GM12891 (cell line): ENCODE measurements at regions not wholly inside any gene's neighbourhood (a gene's known extent, or its start where the extent isn't known, plus 50 kb on each side); places are given as distances from the start of the nearest gene placed in this dataset.

ENCODE experiments used
- DNase-seq: peaks from one replicate; pipeline ENCODE4 v3.0.0; 2011; ENCODE audit warnings: low spot score; ENCODE audit not compliant: insufficient read length
- FAIRE-seq: peaks from 2 replicates; lab custom pipeline; 2011; peaks lifted over from hg19 to GRCh38; lab: Jason Lieb, UNC
- PAX5 ChIP-seq: IDR thresholded peaks from 2 replicates; pipeline ENCODE4 v1.6.1; 2011; ENCODE audit warnings: low read length, moderate library complexity, mild to moderate bottlenecking; ENCODE audit not compliant: insufficient read depth, severe bottlenecking
- POLR2A ChIP-seq: IDR thresholded peaks from 2 replicates; pipeline ENCODE4 v1.6.1; 2011; ENCODE audit warnings: low read depth, low read length, control low read depth
- POLR2AphosphoS5 ChIP-seq: IDR thresholded peaks from 2 replicates; pipeline ENCODE4 v1.6.1; 2011; ENCODE audit warnings: low read depth, low read length, control low read depth
- POU2F2 ChIP-seq: IDR thresholded peaks from 2 replicates; pipeline ENCODE4 v1.6.1; 2011; ENCODE audit warnings: low read depth, mild to moderate bottlenecking, control low read depth, low read length, moderate library complexity
- SPI1 ChIP-seq: IDR thresholded peaks from 2 replicates; pipeline ENCODE4 v1.6.1; 2011; ENCODE audit warnings: low read depth, low read length, control low read depth
- TAF1 ChIP-seq: IDR thresholded peaks from 2 replicates; pipeline ENCODE4 v1.6.1; 2011; ENCODE audit warnings: low read depth, low read length, control low read depth

DNA sequence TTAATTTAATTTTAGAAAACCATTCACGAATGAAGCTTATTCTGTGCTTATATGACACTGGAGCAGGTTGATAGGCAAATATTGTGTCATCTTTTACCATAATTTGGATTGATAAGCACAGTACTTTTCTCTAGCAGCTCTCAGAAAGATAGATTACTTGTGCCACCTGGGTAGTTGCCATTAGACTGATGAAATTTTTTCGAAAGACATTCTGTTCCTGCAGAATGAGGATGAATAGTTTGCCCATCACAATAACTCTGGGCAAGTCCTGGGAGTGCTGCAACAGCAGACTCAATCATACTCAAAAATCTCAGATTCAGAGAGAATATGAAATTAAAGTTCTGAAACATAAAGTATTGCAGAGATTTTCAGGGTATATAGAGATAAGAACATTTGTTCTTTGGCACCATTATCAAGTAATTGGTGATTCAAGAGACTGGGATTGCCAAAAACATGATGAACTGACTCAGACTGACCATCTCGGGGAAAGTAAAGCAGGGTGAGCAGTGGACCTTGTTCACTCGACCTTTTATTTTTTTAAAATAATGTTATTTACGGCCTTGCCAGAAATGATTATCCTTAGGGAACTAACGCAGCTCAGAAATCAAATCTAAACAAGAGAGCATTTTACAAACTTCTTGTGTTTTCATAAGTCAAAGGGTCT, 65.8 kb upstream of the PTCHD4 start:
- TF ChIP-seq PAX5 (no peak), POLR2A (no peak), TAF1 (no peak), SPI1 (no peak), POU2F2 (no peak), POLR2AphosphoS5 (no peak)
- DNase-seq (no peak), FAIRE-seq (no peak)

DNA sequence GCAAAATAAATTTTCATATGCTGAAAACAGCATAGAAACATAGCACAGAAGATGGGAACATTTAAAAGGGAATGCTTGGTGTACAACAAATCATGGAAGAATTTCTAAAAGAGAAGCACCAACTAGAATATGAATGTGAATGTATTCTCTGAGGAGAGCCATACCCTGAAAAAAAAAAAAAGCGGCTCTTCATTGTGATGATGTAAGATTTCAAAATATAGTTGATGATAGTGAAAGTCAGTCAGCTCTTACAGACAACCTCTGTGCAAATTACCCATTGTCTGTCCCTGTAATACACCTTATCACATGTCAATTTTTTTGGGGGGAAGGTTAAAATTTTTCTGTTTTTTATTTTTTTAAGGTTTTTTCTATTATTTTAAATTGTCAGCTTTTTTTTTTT, 58.6 kb upstream of the PTCHD4 start:
- FAIRE-seq (no peak), DNase-seq (no peak)
- TF ChIP-seq SPI1 (no peak), PAX5 (no peak), POLR2AphosphoS5 (no peak)
